ENCODE measurements at regions not wholly inside any gene's neighbourhood (a gene's known extent, or its start where the extent isn't known, plus 50 kb on each side); places are given as distances from the start of the nearest gene placed in this dataset.

DNA sequence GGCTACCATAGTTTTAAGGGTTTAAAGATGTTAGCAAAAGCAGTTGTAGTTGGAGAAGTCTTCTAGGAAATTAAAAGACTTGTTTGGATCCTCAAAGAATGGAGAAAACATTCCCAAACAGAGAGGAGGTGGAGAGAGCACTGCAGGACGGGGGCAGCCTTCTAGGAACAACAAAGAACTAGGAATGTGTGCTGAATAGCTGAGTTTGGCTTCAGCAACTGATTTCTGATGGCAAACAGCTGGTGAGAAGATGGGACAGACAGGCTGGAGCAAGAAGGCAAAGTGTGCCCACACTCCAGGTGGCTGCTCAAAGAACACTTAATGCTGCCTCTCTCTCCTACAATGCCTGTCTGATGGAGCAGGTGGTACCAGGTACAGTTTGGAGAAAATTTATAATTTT is 1331.1 kb downstream of the ADGRL3 start (continued):
- TF ChIP-seq BCL3 (CRISPR knock-in tag; IDR thresholded peaks at IDR 0.05): no peak

DNA sequence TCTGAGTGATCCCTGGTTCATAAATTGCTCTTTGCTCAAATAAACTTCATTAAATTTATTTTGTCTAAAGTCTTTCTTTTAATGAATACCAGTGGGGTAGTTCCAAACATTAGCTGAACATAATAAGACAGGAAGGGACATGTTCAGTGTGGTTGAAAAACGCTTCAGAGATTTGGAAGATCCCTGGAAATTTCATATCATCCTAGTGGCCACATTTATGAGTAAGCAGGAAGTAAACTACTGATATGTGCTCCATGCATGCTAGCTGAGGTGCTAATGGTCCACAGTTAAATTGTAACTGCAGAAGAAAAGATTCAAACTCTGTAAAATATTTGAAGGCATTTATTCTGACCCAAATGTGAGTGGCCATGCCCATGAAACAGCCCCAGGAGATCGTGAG is 1328.7 kb downstream of the ADGRL3 start:
- no peaks in the 10 kb centered on the region for H3K79me2 ChIP-seq (ENCODE audit: insufficient read depth, low read length)
- DNase-seq (ENCODE audit: low spot score) (no peak), FAIRE-seq (no peak), ATAC-seq (no peak)
- H3K36me3 ChIP-seq (replicated peaks in 1 of 2; ENCODE audit: control insufficient read depth in 1 of 2, insufficient read depth in 2 of 2, low read length in 2 of 2): no peaks in the 10 kb centered on the region
- BruUV-seq (replicated peaks): no TSS peak
- no peaks in the 10 kb centered on the region for H3K4me1 ChIP-seq (ENCODE audit: insufficient read depth, low read length)
- no peak overlapping the region for H3K4me3 ChIP-seq (replicated peaks in 1 of 3; ENCODE audit: insufficient read depth in 1 of 3, low read depth in 2 of 3, low read length in 3 of 3)
- no peaks in the 10 kb centered on the region for H3K27me3 ChIP-seq (ENCODE audit: control insufficient read depth in 1 of 2, insufficient read depth in 2 of 2, low read length in 2 of 2)
- no peak overlapping the region for H3K4me2 ChIP-seq (ENCODE audit: low read depth, low read length)
- H3K27ac ChIP-seq (ENCODE audit: extremely low read length, insufficient read depth, low read length): no peak overlapping the region
- no peaks in the 10 kb centered on the region for H4K20me1 ChIP-seq (ENCODE audit: insufficient read depth, low read length)
- intact Hi-C loops (cut with micrococcal nuclease; ENCODE audit: unreplicated experiment) (no loop called here), in situ Hi-C loops (cut with HindIII; ENCODE audit: extremely low pct_ligation_motif_present, low pct_unique_long_range_greater_than_20kb) (no loop called here)
- CTCF ChIA-PET (ENCODE audit: low intra/inter-chr PET ratio, low total read pairs): no interaction called here
- H3K9ac ChIP-seq (ENCODE audit: insufficient read depth, low read depth, low read length): no peak overlapping the region
- POLR2A ChIA-PET: no interaction called here
- peaks cover 20% of the 10 kb centered on the region for H3K9me3 ChIP-seq (ENCODE audit: low read length)
- whole genome bisulfite sequencing (ENCODE audit: low lambda C conversion rate): 0% methylated on average over 2 of the region's 2 CpGs
- no peak overlapping the region for H2AFZ ChIP-seq (ENCODE audit: low read length)
- TF ChIP-seq ZNF143 (CRISPR knock-in tag; IDR thresholded peaks at IDR 0.05) (no peak), MZF1 (CRISPR knock-in tag; IDR thresholded peaks at IDR 0.05; ENCODE audit: borderline replicate concordance) (no peak), EZH2 (conservative IDR thresholded peaks at IDR 0.05; ENCODE audit: low read depth, low read length) (no peak), RBAK (CRISPR knock-in tag; IDR thresholded peaks at IDR 0.05) (no peak), SIX4 (CRISPR knock-in tag; IDR thresholded peaks at IDR 0.05) (no peak), THAP7 (CRISPR knock-in tag; IDR thresholded peaks at IDR 0.05) (no peak), ZFP1 (CRISPR knock-in tag; IDR thresholded peaks at IDR 0.05) (no peak), ZNF619 (CRISPR knock-in tag; IDR thresholded peaks at IDR 0.05) (no peak), RERE (CRISPR knock-in tag; IDR thresholded peaks at IDR 0.05; ENCODE audit: low read depth) (no peak), PHF5A (CRISPR knock-in tag; IDR thresholded peaks at IDR 0.05; ENCODE audit: low read depth, unreplicated experiment) (no peak), NR2F2 (IDR thresholded peaks at IDR 0.05; ENCODE audit: borderline replicate concordance, low read depth) (no peak), ZNF230 (CRISPR knock-in tag; IDR thresholded peaks at IDR 0.05) (no peak), UBTF (CRISPR knock-in tag; IDR thresholded peaks at IDR 0.05) (no peak), FOXK1 (CRISPR knock-in tag; IDR thresholded peaks at IDR 0.05; ENCODE audit: borderline replicate concordance, low read depth) (no peak)

Measured in HepG2 (cell line).